T-helper 22 cell (primary cell): ENCODE measurements at regions not wholly inside any gene's neighbourhood (a gene's known extent, or its start where the extent isn't known, plus 50 kb on each side); places are given as distances from the start of the nearest gene placed in this dataset.
"Not testable (repeated sequence)": the region's sequence is repeated elsewhere in the genome, so short reads cannot be mapped to it uniquely, and the experiment has no call there.

Experiments
- DNase-seq: peaks from one replicate; pipeline ENCODE4 v3.0.0-alpha.2; 2020; ENCODE audit warnings: low read depth

DNA sequence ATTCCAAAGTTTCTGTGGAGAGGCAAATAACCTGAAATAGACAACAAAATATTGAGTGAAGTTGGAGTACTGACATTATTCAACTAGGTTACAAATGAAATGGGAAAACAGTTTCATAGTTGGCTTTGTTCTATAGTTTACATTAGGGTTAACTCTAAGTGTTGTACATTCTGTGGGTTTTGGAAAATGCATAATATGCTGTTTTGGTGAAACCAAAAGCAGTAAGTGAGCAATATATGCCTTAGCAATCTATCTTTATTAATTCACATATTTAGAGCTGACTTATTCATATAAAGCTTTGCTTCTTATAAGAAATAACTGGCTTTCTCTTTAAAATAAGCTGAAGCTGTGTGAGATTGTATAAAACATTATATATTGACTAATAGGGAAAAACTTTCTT, 157.5 kb upstream of the AHI1 start:
- no peak for DNase-seq

DNA sequence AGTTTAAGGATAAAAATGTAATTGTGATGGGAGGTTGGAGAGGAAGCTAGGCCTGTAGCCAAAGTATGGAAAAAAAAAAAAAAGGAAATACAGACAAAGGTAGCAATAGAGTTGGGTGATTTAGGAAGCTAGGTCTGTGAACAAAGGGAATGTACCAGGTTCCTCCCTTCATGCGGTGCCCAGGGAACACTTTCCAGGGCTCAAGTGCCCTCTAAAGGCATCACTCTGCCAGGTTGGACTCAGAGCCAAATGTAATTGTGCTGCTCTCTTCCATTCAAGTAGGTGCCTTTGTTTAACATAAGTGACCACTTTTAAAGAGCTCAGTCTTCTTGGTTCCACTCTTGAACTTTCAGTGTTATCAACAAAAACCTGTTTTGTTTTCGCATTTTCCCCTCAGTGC, 159.7 kb upstream of the AHI1 start:
- DNase-seq, result no peak

DNA sequence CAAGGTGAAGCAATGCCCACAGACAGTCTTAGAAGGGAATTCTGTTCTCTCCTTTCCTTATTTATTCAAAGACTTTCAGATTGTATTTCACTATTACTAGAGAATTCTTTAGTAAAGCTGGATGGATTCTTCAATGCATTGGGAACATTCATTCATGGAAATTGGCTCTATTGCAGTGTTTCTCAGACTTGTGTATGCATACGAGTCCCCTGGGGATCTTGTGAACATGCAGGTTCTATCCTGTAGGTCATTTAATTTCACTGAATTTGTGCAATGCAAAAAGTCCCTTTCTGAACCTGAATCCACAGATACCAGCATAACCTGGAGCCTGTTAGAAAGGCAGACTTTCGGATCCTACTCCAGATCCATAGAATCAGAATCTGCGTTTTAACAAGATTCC, 160.9 kb upstream of the AHI1 start:
- DNase-seq, result no peak

DNA sequence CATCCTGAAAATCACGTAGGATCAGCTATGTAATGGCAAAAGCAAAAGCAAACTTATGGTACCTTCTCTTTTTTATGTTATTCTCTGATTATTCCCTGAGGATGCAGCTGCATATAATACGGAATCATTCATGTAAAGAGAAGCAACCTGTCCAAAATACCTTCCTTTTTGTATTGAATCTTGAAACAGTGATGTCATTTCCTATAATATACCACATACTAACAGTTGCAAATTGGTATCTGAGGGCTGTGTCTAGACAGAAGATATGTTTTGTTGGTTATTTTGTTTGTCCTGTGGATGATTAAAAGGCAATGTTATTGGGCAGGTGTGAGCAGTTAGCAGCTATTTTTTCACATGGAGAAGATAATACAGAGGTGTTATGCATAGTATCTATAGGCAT, 161.4 kb upstream of the AHI1 start:
- no peak for DNase-seq

DNA sequence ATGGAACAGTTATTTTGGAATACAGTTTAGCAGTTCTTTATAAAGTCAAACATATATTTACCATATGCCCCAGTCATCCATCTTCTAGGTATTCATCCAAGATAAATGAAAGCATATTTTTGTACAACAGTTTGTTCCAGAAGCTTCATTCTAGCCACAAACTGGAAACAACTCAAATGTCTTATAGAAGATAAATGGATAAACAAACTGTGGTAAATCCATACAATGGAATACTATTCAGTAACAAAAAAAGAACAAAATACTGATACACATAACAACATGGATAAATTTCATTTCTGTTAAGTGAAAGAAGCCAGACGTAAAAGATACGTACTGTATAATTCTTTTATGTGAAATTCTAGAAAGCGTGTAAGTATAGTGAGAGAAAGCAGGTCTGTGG, 167.0 kb upstream of the AHI1 start:
- DNase-seq, result no peak

DNA sequence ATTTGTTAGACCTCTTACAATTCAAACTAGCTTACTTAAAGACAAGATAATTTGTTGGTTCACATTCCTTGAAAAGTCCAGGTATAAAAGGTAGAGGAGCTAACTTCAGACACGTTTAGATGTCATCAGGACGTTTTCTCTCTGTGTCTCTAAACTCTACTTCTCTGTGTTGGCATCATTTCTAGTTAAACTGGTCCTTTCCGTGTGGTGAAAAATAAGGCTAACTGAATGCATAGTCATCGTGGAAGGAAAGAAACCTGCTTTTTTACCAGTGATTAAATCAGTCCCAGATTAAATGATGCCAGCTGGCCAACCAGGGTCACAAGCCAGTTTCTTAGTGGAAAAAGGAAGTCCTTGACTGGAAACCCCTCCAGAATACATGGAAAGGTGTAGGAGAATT, 168.4 kb upstream of the AHI1 start:
- no peak for DNase-seq

DNA sequence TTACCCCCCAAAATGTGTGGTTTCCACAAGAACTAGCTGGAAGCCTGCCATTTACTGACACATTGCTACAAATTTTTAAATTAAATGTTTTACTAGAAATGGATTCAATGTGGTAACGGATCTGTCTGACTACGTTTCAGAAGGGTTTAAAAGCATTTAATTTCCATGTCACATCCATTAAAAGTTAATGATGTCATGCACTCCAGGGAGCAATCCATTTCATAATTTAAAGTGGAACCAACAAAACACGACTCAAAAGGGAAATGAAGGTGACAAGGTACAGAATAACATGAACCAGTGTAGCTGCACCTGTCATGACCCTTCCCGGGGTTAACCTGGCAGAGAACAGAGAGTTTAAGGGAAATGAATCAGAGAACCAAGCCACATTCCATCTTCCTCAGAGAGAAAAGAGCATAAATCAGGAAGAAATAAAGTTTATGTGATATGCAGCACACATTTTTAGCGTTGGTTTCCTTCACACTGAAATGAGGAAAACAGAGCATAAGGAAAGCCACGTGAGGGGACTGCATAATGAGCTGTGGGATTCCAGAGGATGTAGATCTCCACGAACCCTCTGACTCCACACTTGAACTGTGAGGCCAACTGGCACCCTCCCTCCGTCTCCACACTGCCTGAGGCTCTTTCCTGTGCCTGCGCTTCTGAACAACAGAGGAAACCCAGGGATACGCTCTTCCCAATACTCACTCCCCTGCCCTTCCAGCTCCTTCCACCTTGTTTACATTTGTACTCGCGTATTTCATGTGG, 170.3 kb upstream of the AHI1 start:
- DNase-seq, result no peak

DNA sequence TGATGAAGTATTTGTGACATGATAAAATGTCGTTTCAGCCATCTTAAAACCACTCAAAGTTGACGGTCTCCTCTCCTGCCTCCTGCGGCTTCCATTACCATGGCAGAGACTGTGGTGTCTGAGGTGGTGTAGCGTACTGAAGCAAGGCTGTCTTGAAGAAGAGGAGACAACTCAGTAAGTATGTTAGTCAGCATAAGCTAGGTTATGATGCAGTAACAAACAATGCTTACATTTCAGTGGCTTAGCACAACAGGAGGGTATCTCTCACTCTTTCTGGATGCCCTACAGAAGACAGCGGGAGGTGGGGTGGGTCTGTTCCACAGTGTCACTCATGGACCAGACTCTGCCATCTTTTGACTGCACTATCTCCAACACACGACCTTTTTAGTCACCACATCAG, 174.7 kb upstream of the AHI1 start:
- DNase-seq, result no peak

DNA sequence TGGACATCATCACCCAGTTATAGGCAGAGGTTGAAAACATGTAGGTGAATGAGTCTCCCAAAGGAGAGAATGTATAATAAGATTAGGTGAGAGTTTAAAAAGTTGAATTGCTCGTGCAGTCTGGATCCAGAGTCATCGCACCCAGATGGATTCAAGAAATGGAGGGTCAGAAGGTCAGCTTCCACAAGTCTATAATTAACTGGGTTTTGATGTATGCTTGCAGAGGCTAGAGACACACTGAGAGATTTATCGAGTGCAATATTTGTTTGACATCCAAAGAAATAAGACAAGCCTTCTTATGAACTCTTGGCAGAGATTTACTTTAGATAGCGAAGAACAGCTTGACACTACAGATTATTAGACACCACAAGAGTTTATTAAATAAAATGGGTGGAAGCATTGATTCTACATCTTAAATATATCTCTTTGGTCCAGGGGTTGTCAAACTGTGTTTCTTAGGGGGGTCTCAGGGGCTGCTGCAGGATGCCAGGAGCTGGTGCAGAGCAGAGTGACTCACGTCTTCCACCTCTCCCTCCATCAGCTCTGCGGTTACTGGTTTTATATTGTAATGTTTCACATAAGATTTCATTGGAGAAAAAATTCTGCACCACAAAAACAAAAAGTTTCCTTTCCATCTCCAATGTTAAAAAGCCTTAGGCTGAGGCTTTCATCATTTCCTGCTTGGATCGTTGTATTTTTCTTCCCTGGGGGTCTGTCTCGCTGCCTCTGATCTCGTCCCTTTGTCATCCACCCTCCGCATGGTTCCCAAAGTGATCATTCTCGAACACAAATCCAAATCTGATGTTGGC, 176.2 kb upstream of the AHI1 start:
- no peak for DNase-seq

DNA sequence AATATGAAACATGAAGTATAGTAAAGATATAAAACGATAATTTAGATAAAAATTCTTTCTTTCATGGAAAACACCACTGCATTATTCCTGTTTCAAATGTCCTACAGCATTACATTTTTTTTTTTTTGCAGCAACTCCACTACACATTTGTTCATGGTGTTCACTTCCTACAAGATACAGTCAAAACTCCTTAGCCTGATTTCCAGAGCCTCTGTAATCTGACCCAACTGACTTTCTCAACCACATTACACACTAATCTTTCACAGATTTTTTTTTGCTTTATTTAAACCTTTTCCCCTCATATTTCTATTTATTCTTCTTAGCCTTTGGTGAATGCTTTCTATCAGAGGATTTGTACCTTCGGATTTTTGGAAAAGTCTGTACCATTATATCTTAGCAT, 176.5 kb upstream of the PDE7B start:
- no peak for DNase-seq

DNA sequence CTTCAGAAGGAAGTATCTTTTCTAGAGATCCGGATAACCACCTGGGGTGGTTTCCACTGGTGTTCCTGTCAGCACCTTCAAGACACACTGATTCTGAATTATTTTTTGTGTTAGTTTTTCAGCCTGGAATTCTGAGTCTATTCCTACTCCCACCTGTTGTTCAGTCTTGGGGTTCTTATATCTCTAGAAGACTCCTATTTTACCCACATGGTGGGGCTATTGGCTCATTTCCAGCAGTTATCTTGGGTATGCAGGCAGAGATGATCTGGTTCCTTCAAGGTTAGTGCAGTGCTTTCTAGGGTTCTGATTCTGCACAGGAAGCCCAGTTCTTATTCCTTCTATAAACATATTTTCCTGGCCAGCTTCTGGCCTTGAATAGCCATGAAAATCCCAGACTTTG, 175.6 kb upstream of the PDE7B start:
- DNase-seq, result no peak

DNA sequence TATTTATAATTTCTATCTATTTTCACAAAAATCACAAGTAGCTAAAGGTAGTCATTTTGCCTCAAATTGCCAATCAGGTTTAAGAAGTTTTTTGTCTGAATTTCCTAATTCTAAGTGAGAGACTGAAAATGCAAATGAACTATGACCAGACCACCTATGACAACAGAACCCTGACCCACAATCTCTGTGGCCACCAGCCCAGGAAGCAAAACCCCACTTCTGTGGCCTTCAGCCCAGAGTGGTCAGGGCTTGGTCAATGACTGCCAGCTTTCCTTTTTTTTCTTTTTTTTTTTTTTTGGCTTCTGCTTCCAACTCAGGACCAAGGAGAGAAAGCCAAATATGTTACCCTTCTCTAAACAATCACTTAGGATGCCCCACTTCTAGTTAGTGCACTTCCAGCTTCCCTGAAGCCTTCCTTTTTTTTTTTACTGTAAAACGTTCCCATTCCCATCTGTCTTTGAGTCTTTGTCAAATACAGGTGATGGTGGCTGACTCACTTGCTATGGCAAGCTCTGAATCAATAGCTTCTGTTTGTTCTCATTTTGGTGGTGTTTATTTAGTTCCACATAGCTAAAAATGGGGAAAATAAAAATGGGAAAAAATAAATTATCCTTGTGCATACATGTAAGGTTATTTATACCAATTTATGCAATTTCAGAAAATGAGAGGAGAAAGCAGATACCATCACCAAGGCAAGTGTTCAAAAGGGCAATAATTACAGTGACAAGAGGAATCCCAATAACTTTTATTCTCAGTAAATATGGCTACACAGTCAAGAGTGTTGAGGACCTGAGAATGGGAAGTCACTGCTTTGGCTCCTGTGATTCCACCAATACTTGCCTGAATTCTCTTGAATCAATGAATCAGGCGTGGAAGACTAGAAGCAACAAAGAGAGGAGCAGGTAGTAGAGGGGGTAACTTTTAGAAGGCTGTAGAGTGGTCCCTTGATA, 170.3 kb upstream of the PDE7B start:
- no peak for DNase-seq

DNA sequence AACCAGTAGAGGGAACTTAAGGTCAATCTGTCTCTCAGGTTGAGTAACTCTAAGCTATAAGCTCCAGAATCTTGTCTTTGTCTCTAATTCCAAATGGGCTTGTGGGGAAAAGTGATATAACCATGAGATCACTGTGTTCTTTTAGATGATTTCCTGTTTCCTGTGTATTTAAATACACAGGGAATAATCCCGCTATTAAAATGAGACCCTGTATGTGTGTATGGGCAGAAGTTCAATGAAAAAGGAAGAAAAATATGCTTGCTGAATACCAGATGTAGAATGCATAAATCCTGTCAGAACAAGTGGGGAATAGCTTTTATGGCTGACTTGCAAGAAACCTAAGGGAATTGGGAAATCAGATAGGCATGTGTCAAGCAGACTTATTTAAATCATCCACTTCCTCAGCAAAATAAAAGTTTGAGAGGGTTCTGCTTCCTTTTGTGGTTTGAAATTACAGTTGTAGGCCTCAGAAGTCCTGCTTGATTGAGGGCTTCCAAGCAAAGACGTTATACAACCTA, 164.7 kb upstream of the PDE7B start:
- DNase-seq, result no peak

DNA sequence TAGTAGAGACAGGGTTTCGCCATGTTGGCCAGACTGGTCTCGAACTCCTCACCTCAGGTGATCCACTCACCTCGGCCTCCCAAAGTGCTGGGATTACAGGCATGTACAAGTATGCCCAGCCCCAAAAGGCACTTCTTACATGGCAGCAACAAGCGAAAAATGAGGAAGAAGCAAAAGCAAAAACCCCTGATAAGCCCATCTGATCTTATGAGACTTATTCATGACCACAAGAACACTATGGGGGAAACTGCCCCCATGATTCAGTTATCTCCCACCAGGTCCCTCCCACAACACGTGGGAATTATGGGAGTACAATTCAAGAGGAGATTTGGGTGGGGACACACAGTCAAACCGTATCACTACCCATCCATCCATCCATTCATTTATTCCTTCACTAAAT, 163.0 kb upstream of the PDE7B start:
- not testable (repeated sequence) for DNase-seq

DNA sequence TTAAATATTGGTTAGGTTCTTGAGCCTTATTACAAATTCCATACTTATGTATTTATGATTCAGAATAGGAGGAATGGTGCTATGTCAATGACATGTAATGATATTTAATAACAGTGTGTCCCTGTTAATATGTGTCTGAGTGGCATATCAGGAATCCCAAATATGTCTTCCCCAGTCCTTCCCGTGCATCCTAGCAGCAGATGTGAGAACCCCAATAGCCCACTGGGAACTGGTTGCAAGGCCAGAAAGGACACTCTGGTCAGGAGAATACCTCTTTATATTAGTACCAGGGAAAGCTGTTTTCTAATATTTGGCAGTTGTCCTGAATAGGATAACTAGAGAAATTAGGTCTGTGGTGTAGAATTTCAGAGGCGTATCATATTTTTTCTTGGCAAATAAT, 159.1 kb upstream of the PDE7B start:
- DNase-seq, result no peak

DNA sequence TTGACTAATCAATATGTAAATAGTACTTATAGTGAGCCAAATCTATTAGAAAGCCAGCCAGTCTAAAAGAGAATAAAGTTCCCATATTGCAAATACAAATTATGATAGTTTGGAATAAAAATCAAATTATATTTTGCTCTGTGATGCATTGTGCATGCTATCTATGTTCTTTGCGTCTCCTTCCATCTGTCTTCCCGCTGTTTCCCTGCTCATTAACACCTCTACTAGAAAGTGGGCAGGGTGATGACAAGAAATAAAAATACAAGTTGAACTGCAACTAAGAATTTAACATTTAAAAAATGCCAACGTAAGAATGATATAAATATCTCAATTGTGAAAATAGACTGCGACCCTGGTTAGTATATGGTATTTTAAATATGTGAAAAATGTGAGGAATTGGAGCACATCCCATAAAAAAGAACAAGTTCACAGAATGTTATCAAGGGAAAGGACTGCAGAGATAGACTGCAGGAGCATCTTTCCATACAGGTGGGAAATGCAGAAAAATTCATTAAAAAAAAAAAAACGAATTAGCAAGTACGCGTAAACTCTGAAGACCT, 157.6 kb upstream of the PDE7B start:
- no peak for DNase-seq

DNA sequence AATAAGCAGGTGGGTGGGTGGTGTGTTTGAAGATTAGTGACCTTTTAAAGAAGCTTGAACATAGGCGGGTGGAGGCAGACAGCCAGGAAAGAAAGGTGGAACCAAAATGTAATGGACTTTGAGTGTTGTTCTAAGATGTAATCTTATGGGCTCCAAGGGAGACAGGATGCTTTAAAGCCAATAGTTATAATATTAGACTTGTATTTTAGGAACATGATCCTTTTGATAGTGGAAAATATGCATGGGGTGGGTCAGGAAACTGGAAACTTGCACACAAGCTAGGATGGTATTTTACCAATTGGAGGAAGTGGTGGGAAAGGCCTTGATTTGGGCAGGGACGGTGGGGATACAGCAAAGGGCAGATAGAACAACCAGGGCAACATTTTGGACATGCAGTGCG, 151.8 kb upstream of the PDE7B start:
- DNase-seq, result no peak

DNA sequence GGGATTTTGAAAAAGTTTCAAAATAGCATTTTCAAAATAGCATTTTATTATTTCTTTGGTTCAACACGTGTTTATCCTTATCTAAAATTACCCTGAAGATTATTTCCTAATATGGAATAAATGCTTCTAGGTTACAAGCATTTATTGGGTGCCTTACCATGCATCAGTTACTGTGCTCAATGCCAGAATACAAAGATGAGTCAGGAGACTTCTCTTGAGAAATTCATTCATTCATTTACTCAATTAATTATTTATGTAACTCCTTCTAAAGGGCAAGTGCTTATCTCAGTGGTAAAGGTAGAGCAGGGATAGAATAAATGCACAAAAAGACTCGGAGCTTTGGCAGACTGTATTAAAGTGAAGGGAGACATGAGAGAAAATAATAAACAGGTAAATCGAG, 150.1 kb upstream of the PDE7B start:
- no peak for DNase-seq

DNA sequence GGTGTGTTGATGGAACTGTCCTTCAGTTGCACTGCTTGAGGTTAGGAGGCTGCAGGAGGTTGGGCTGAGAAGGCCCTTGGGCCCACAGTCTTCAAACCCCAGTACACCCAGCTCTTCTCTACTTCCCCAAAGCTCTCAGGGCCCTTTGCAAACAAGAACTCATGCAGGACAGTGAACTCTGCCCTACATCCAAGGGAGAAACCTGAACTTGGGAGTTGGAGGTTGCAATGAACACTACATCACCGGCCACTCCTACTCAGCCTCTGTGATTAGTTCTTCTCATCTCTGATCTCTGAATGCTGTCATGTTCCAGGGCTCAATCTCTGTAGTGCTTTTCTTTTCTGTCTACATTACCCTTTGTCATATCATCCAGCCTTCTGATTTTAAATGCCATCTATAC, 148.5 kb upstream of the PDE7B start:
- no peak for DNase-seq

DNA sequence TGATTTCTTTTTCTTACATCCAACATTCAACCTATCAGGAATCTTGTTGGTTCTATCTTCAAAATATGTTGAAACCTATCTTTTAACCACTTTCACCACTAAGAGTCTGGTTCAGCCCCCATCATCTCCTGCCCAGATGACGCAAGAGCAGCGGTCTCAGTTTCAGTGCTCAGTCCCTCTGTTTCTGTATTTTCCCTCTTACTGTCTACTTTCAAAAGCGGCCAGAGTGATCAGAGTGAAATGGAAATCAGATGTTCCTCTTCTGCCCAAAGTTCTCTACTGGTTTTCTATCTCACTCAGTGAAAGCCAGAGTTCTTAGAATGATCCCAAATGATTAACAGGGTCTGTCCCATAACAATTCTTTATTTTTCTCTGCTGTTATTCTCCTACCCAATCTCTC, 147.9 kb upstream of the PDE7B start:
- no peak for DNase-seq

DNA sequence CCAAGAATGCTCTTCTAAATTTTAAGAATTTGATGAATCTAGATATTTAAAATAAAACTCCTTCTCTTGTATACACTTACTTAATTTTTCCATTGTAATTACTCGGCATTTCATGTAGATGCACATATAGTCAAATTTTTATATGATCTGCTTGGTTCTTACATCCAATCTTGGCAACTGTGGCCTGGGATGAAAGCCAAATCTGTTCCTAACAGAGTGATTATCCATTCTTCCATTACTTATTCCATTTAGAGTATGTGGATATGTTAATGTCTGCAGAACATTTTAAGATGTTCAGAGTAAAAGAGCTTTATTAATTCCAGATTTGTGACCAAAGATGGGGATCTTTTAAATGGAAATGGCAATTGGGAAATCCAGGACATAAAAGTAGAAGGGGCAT, 144.1 kb upstream of the PDE7B start:
- DNase-seq, result no peak

DNA sequence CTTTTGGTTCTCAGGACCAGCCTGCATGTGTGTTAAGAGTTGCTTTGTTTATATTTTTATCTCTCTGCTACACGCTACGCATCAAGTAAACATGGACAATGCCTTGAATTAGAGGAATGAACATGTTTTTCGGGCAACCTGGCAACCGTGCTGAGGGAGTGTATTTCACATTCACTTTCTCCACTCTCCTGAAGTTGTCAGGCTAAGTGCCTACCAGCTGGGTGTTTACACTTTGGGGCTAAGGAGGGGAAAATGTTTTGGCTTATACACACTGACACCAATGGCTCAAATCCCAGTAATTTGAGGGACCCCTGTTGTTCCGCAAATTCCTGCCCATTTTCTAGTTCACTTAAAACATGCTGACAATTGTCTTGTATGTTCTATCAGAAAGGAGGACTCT, 141.5 kb upstream of the PDE7B start:
- no peak for DNase-seq
